ENCODE measurements at regions not wholly inside any gene's neighbourhood (a gene's known extent, or its start where the extent isn't known, plus 50 kb on each side); places are given as distances from the start of the nearest gene placed in this dataset.

DNA sequence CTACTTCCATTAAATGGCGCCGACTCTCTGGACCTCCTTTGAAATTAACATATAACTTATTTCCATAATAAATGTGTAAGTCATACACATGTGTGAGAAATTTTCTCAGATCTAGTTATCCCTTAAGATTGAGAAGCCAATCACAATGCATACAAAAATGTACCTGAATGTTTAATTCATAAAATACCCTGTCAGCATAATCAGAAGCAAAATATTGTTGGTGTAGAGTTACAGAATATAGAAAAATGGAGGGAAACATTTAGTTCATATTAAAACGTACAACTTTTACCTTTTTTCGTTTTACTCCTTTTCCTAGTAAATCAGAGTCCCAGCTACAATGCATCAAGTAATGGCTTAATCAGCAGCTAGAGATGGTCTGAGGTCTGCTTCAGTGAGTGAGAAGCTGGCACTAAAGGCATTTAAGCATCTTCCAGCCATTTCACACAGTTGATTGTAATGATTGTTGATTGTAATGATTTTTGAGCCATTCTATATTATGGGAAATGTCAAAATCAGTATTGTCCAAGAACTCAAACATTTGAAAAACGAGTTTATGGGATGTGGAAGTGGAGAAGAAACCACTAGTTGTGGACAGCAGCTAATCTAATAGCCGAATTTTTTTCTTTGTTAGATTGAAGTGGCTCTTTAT, 81.8 kb downstream of the ANXA1 start:
- DNase-seq (ENCODE audit: extremely low read depth, insufficient read length) = no peak
- Histone ChIP-seq H3K36me3 (ENCODE audit: control insufficient read depth, insufficient read depth, low read length) (no peaks in the 10 kb centered on the region), H3K27me3 (replicated peaks; ENCODE audit: control insufficient read depth, insufficient read depth, low read length) (no peaks in the 10 kb centered on the region), H3K4me3 (replicated peaks; ENCODE audit: low read depth, low read length) (no peak overlapping the region)
- TF ChIP-seq, protein P1, sequence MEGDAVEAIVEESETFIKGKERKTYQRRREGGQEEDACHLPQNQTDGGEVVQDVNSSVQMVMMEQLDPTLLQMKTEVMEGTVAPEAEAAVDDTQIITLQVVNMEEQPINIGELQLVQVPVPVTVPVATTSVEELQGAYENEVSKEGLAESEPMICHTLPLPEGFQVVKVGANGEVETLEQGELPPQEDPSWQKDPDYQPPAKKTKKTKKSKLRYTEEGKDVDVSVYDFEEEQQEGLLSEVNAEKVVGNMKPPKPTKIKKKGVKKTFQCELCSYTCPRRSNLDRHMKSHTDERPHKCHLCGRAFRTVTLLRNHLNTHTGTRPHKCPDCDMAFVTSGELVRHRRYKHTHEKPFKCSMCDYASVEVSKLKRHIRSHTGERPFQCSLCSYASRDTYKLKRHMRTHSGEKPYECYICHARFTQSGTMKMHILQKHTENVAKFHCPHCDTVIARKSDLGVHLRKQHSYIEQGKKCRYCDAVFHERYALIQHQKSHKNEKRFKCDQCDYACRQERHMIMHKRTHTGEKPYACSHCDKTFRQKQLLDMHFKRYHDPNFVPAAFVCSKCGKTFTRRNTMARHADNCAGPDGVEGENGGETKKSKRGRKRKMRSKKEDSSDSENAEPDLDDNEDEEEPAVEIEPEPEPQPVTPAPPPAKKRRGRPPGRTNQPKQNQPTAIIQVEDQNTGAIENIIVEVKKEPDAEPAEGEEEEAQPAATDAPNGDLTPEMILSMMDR (IDR thresholded peaks at IDR 0.05; ENCODE audit: insufficient read depth, low read length, poor library complexity, severe bottlenecking) = no peak

- H3K36me3 ChIP-seq (ENCODE audit: control insufficient read depth, insufficient read depth, low read length) = no peaks in the 10 kb centered on the region
- no peak for DNase-seq (ENCODE audit: extremely low read depth, insufficient read length)
- TF ChIP-seq, protein P1 (IDR thresholded peaks at IDR 0.05; ENCODE audit: insufficient read depth, low read length, poor library complexity, severe bottlenecking) = no peak
Measured at GRCh38 chr9:73234008-73234360, 82.3 kb downstream of the ANXA1 start.

GRCh38 chr9:73237140-73237539, 85.5 kb downstream of the ANXA1 start:
- no peaks in the 10 kb centered on the region for H3K36me3 ChIP-seq (ENCODE audit: control insufficient read depth, insufficient read depth, low read length)
- DNase-seq (ENCODE audit: extremely low read depth, insufficient read length) = no peak
- TF ChIP-seq, protein P1 (IDR thresholded peaks at IDR 0.05; ENCODE audit: insufficient read depth, low read length, poor library complexity, severe bottlenecking) = no peak

More at GRCh38 chr9:73234008-73234360, 82.3 kb downstream of the ANXA1 start:
- Histone ChIP-seq H3K4me3 (replicated peaks; ENCODE audit: low read depth, low read length) (no peak overlapping the region), H3K27me3 (replicated peaks; ENCODE audit: control insufficient read depth, insufficient read depth, low read length) (no peaks in the 10 kb centered on the region)

GRCh38 chr9:73239570-73240265, 88.1 kb downstream of the ANXA1 start:
- TF ChIP-seq, protein P1 (IDR thresholded peaks at IDR 0.05; ENCODE audit: insufficient read depth, low read length, poor library complexity, severe bottlenecking) = no peak
- Histone ChIP-seq H3K4me3 (replicated peaks; ENCODE audit: low read depth, low read length) (no peak overlapping the region), H3K27me3 (replicated peaks; ENCODE audit: control insufficient read depth, insufficient read depth, low read length) (no peaks in the 10 kb centered on the region), H3K36me3 (ENCODE audit: control insufficient read depth, insufficient read depth, low read length) (no peaks in the 10 kb centered on the region)
- no peak for DNase-seq (ENCODE audit: extremely low read depth, insufficient read length)

More at GRCh38 chr9:73237140-73237539, 85.5 kb downstream of the ANXA1 start:
- Histone ChIP-seq H3K4me3 (replicated peaks; ENCODE audit: low read depth, low read length) (no peak overlapping the region), H3K27me3 (replicated peaks; ENCODE audit: control insufficient read depth, insufficient read depth, low read length) (no peaks in the 10 kb centered on the region)

DNA sequence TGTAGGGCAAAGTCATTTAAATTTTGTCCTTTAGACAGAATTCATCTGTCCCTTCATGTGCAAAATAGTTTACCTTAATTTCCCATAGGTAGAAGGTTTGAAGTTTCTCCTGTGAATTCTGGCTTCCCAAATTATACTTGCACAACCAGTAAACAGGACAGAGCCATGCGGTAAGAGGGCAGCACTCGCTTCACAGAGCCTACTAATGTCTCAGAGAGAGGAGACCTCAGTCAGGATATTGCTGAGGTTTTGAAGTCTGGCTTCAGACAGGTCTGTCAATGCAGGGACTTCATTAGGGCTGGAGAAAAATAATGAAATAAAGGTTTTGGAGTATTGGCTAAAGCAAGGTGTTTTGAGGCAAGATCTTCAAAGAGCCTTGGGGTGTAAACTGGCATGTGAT, 91.4 kb downstream of the ANXA1 start:
- no peak for DNase-seq (ENCODE audit: extremely low read depth, insufficient read length)
- no peaks in the 10 kb centered on the region for H3K36me3 ChIP-seq (ENCODE audit: control insufficient read depth, insufficient read depth, low read length)
- no peak overlapping the region for H3K4me3 ChIP-seq (replicated peaks; ENCODE audit: low read depth, low read length)
- TF ChIP-seq, protein P1 (IDR thresholded peaks at IDR 0.05; ENCODE audit: insufficient read depth, low read length, poor library complexity, severe bottlenecking) = no peak
- H3K27me3 ChIP-seq (replicated peaks; ENCODE audit: control insufficient read depth, insufficient read depth, low read length) = no peaks in the 10 kb centered on the region

Measured in GM06990 (cell line).